Trophoblast cell (in vitro differentiated cells and primary cell): ENCODE measurements at regions not wholly inside any gene's neighbourhood (a gene's known extent, or its start where the extent isn't known, plus 50 kb on each side); places are given as distances from the start of the nearest gene placed in this dataset.

Experiments
- DNase-seq, 2 donors: peaks; one replicate each; pipeline ENCODE4 v3.0.0-alpha.2; 2016
- H2AFZ ChIP-seq: 2 replicates; pipeline ENCODE4 v1.6.1; 2013; ENCODE audit warnings: low read length, moderate library complexity, mild to moderate bottlenecking; ENCODE audit not compliant: insufficient read depth, poor library complexity
- H2AK5ac ChIP-seq: 2 replicates; pipeline ENCODE4 v1.6.1; 2013; ENCODE audit warnings: mild to moderate bottlenecking, low read length
- H2BK120ac ChIP-seq: 2 replicates; pipeline ENCODE4 v1.6.1; 2013; ENCODE audit warnings: low read length, mild to moderate bottlenecking, moderate library complexity; ENCODE audit not compliant: insufficient read depth, poor library complexity
- H2BK12ac ChIP-seq: 2 replicates; pipeline ENCODE4 v1.6.1; 2013; ENCODE audit warnings: mild to moderate bottlenecking, low read length, moderate library complexity
- H2BK5ac ChIP-seq: 2 replicates; pipeline ENCODE4 v1.6.1; 2013; ENCODE audit warnings: low read length, low read depth, moderate library complexity, mild to moderate bottlenecking; ENCODE audit not compliant: poor library complexity
- H3K14ac ChIP-seq: 2 replicates; pipeline ENCODE4 v1.6.1; 2013; ENCODE audit warnings: mild to moderate bottlenecking, low read length
- H3K18ac ChIP-seq: 2 replicates; pipeline ENCODE4 v1.6.1; 2013; ENCODE audit warnings: mild to moderate bottlenecking, low read length
- H3K23ac ChIP-seq: 2 replicates; pipeline ENCODE4 v1.6.1; 2013; ENCODE audit warnings: low read length
- H3K27ac ChIP-seq: 2 replicates; pipeline ENCODE4 v1.5.1; 2013; ENCODE audit warnings: low read depth, mild to moderate bottlenecking, inconsistent platforms, low read length, moderate library complexity
- H3K27me3 ChIP-seq: 2 replicates; pipeline ENCODE4 v1.6.1; 2013; ENCODE audit warnings: inconsistent platforms, mild to moderate bottlenecking, low read length, moderate library complexity; ENCODE audit not compliant: insufficient read depth
- H3K36me3 ChIP-seq, 2 experiments: 1 replicate in 1 of 2; 2 replicates in 1 of 2; pipeline ENCODE4 v1.6.1; 2013; ENCODE audit warnings: low read length in 2 of 2, mild to moderate bottlenecking in 2 of 2, moderate library complexity in 1 of 2; ENCODE audit not compliant: insufficient read depth in 2 of 2, control insufficient read depth in 1 of 2
- H3K4ac ChIP-seq: 2 replicates; pipeline ENCODE4 v1.6.1; 2013; ENCODE audit warnings: low read depth, mild to moderate bottlenecking, low read length, moderate library complexity
- H3K4me1 ChIP-seq, 2 experiments: 1 replicate in 1 of 2; 2 replicates in 1 of 2; pipeline ENCODE4 v1.6.1; 2013; ENCODE audit warnings: low read length in 2 of 2, mild to moderate bottlenecking in 2 of 2, moderate library complexity in 1 of 2; ENCODE audit not compliant: insufficient read depth in 2 of 2, control insufficient read depth in 1 of 2
- H3K4me2 ChIP-seq: 2 replicates; pipeline ENCODE4 v1.6.1; 2013; ENCODE audit warnings: inconsistent platforms, mild to moderate bottlenecking, low read length, moderate library complexity
- H3K4me3 ChIP-seq: 2 replicates; pipeline ENCODE4 v1.5.1; 2013; ENCODE audit warnings: mild to moderate bottlenecking, low read depth, low read length, inconsistent platforms
- H3K79me1 ChIP-seq: one replicate; pipeline ENCODE4 v1.6.1; 2013; ENCODE audit warnings: low read length
- H3K79me2 ChIP-seq: 2 replicates; pipeline ENCODE4 v1.6.1; 2013; ENCODE audit warnings: low read length, mild to moderate bottlenecking; ENCODE audit not compliant: control insufficient read depth, insufficient read depth, poor library complexity
- H3K9ac ChIP-seq: 2 replicates; pipeline ENCODE4 v1.6.1; 2013; ENCODE audit warnings: mild to moderate bottlenecking, low read length
- H3K9me3 ChIP-seq: 2 replicates; pipeline ENCODE4 v1.6.1; 2013; ENCODE audit warnings: low read depth, mild to moderate bottlenecking, control low read depth, inconsistent platforms, low read length; ENCODE audit not compliant: insufficient read depth
- H4K12ac ChIP-seq: 2 replicates; pipeline ENCODE4 v1.6.1; 2013; ENCODE audit warnings: low read depth, mild to moderate bottlenecking, low read length, moderate library complexity
- H4K8ac ChIP-seq: 2 replicates; pipeline ENCODE4 v1.6.1; 2013; ENCODE audit warnings: low read depth, mild to moderate bottlenecking, low read length, moderate library complexity
- H4K91ac ChIP-seq: one replicate; pipeline ENCODE4 v1.6.1; 2013; ENCODE audit warnings: low read depth, mild to moderate bottlenecking, low read length, moderate library complexity
- whole genome bisulfite sequencing: extraction: QIAGEN DNeasy Blood & Tissue Kit; methylation state at CpG from one replicate; pipeline ENCODE4 v1.1.7; 2013; ENCODE audit warnings: missing lambda C conversion rate; ENCODE audit not compliant: insufficient read length, insufficient coverage; ENCODE audit errors: extremely low coverage; 5-methylcytosine and 5-hydroxymethylcytosine counted together

- Histone ChIP-seq H4K8ac (no peak overlapping the region), H3K9me3 (no peaks in the 10 kb centered on the region), H3K4me2 (no peak overlapping the region), H3K9ac (no peak overlapping the region), H3K14ac (no peak overlapping the region), H3K4me3 (no peak overlapping the region), H2BK5ac (no peak overlapping the region), H3K27ac (no peak overlapping the region), H3K79me1 (no peaks in the 10 kb centered on the region), H3K4ac (no peak overlapping the region), H3K27me3 (no peaks in the 10 kb centered on the region), H3K79me2 (no peaks in the 10 kb centered on the region), H3K18ac (no peak overlapping the region), H4K12ac (no peak overlapping the region), H3K4me1 (no peaks in the 10 kb centered on the region), H3K23ac (no peak overlapping the region), H4K91ac (no peak overlapping the region), H2AFZ (no peak overlapping the region), H2AK5ac (no peak overlapping the region), H3K36me3 (no peaks in the 10 kb centered on the region), H2BK12ac (no peak overlapping the region), H2BK120ac (no peak overlapping the region)
- no peak for DNase-seq
- no CpG with 5 or more reads among the region's 1 CpG for WGBS
Observed at GRCh38 chr10:120161111-120161510, 268.6 kb downstream of the SEC23IP start.

DNA sequence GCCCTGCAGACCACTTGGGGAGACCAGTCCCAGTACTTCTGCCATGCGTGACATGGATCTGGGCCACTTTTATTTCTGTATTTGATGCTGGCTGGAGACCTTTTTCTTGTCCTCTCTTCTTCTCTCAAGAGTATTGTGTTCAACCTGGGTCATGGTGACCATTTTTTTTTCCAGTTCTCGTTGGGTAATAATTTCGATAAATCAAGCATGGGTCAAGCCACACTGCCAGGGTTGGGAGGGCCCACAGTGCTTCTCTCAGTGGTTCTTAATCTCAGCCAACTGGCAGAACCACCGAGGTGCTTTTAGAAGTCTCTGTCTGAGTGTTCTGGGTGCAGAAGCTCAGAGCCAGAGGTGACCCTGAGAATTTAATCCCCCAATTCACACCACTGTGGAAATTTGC, 269.9 kb downstream of the SEC23IP start:
- Histone ChIP-seq H2BK5ac (no peak overlapping the region), H3K27me3 (no peaks in the 10 kb centered on the region)
- WGBS = no CpG with 5 or more reads among the region's 4 CpGs

DNA sequence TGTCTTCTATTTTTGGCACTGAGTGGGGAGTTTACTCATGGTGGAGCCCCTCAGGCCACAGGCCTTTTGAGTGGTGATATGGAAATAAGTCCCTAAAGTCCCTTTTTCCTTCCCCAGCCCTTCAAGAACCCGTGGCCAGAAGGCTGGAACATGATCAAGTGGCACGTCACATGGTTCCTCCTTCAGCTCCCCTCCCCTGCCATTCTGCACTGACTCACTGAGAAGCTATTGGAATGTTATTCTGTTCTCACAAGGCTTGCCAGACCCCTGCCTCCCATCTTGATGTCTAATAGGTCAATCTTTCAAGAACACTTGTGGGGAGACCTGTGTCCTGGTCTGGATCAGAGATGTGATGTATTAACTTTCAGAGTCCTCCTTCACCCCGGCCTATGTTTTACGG, 279.8 kb downstream of the SEC23IP start:
- Histone ChIP-seq H2AK5ac (no peak overlapping the region), H4K8ac (no peak overlapping the region), H3K27ac (no peak overlapping the region), H3K4me1 (no peaks in the 10 kb centered on the region), H3K9me3 (no peaks in the 10 kb centered on the region), H3K14ac (no peak overlapping the region), H3K4me3 (no peak overlapping the region), H4K12ac (no peak overlapping the region), H3K9ac (no peak overlapping the region), H3K27me3 (no peaks in the 10 kb centered on the region), H3K18ac (no peak overlapping the region), H4K91ac (no peak overlapping the region), H3K79me1 (no peaks in the 10 kb centered on the region), H3K36me3 (no peaks in the 10 kb centered on the region), H2BK5ac (no peak overlapping the region), H3K4ac (no peak overlapping the region), H3K23ac (no peak overlapping the region), H2AFZ (no peak overlapping the region), H2BK12ac (no peak overlapping the region), H2BK120ac (no peak overlapping the region), H3K79me2 (no peaks in the 10 kb centered on the region), H3K4me2 (no peak overlapping the region)
- no peak for DNase-seq
- WGBS = no CpG with 5 or more reads among the region's 4 CpGs

More for the DNA sequence above, 269.9 kb downstream of the SEC23IP start:
- Histone ChIP-seq H2BK120ac (no peak overlapping the region), H3K27ac (no peak overlapping the region), H3K4me3 (no peak overlapping the region), H3K18ac (no peak overlapping the region), H3K36me3 (no peaks in the 10 kb centered on the region), H2BK12ac (no peak overlapping the region), H3K14ac (no peak overlapping the region), H3K9me3 (no peaks in the 10 kb centered on the region), H3K9ac (peak overlapping the region; percentile 46), H3K4me1 (no peaks in the 10 kb centered on the region), H2AK5ac (no peak overlapping the region), H3K4ac (no peak overlapping the region), H4K12ac (no peak overlapping the region), H4K8ac (no peak overlapping the region), H3K4me2 (no peak overlapping the region), H3K79me1 (no peaks in the 10 kb centered on the region), H3K23ac (no peak overlapping the region), H4K91ac (no peak overlapping the region), H3K79me2 (no peaks in the 10 kb centered on the region), H2AFZ (no peak overlapping the region)
- no peak for DNase-seq

DNA sequence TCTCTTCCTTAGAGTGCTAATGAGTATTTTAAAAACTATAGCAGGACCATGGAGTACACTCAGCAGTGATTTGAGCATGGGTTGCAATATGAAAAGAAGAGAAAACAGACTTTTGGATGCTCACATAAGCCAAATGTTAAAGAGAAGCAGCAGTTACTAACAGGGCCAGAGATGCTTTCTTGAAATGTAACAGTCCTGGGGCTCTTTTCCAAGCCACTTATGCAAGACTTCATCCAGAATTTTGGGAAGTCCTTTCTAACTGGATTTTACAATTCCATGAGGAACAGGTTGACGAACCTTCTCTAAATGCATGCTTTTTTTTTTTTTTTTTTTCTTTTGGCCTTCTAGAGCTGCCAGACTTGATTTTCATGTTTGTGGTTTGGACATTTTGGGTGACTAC, 282.0 kb downstream of the SEC23IP start:
- WGBS = no CpG with 5 or more reads among the region's 1 CpG

More for the DNA sequence above, 282.0 kb downstream of the SEC23IP start:
- Histone ChIP-seq H4K12ac (no peak overlapping the region), H2BK5ac (no peak overlapping the region), H3K27me3 (no peaks in the 10 kb centered on the region), H3K18ac (no peak overlapping the region), H3K79me2 (no peaks in the 10 kb centered on the region), H3K27ac (no peak overlapping the region), H4K8ac (no peak overlapping the region), H3K36me3 (no peaks in the 10 kb centered on the region), H2BK12ac (no peak overlapping the region), H2AFZ (no peak overlapping the region), H3K9me3 (no peaks in the 10 kb centered on the region), H3K4me1 (no peaks in the 10 kb centered on the region), H2AK5ac (no peak overlapping the region), H3K79me1 (no peaks in the 10 kb centered on the region), H3K4me3 (no peak overlapping the region), H3K9ac (no peak overlapping the region), H3K23ac (no peak overlapping the region), H3K4ac (no peak overlapping the region), H3K14ac (no peak overlapping the region), H4K91ac (no peak overlapping the region), H2BK120ac (no peak overlapping the region), H3K4me2 (no peak overlapping the region)
- DNase-seq = no peak
